Uterus (tissue), 3 donors: ENCODE measurements at regions not wholly inside any gene's neighbourhood (a gene's known extent, or its start where the extent isn't known, plus 50 kb on each side); places are given as distances from the start of the nearest gene placed in this dataset.
"Not testable (repeated sequence)": the region's sequence is repeated elsewhere in the genome, so short reads cannot be mapped to it uniquely, and the experiment has no call there.

Experiments
- DNase-seq, 2 donors: peaks; one replicate each; pipeline ENCODE4 v3.0.0-alpha.2; 2019 to 2020
- H3K27ac ChIP-seq, 2 donors: fragments of 200-600 bp; sonication (generic); 1 replicate in 1 of 2; 2 replicates in 1 of 2; pipeline ENCODE4 v1.5.1; 2016 to 2018
- H3K27me3 ChIP-seq, 2 donors: fragments of 200-600 bp; sonication (generic); one replicate each; pipeline ENCODE4 v1.5.1; 2018 to 2019; ENCODE audit warnings: control low read depth in 1 of 2
- H3K36me3 ChIP-seq, 2 donors: fragments of 200-600 bp; sonication (generic); one replicate each; pipeline ENCODE4 v1.5.1; 2019; ENCODE audit warnings: control low read depth in 1 of 2
- H3K4me1 ChIP-seq, 2 donors: fragments of 200-600 bp; sonication (generic); one replicate each; pipeline ENCODE4 v1.5.1; 2018 to 2019; ENCODE audit warnings: control low read depth in 1 of 2
- H3K4me3 ChIP-seq, 2 donors: fragments of 200-600 bp; sonication (generic); 1 replicate in 1 of 2; 2 replicates in 1 of 2; pipeline ENCODE4 v1.5.1; 2018 to 2019; ENCODE audit warnings: mild to moderate bottlenecking in 1 of 2
- H3K9me3 ChIP-seq, 2 donors: fragments of 200-600 bp; sonication (generic); one replicate each; pipeline ENCODE4 v1.5.1; 2019; ENCODE audit warnings: control low read depth in 1 of 2
- CTCF ChIP-seq, 4 experiments: fragments of 200-600 bp in 2 of 4; fragments of 450-650 bp in 2 of 4; sonication (generic) in 2 of 4; IDR thresholded peaks; one replicate each; pipeline ENCODE4 v1.5.1; 2016 to 2019; ENCODE audit warnings: antibody characterized with exemption in 4 of 4, mild to moderate bottlenecking in 2 of 4, moderate library complexity in 1 of 4
- POLR2A ChIP-seq, 2 donors: fragments of 450-650 bp; IDR thresholded peaks; one replicate each; pipeline ENCODE4 v1.6.1; 2016; ENCODE audit warnings: antibody characterized with exemption in 2 of 2, mild to moderate bottlenecking in 1 of 2, moderate library complexity in 1 of 2
- intact Hi-C: fragments of 100-400 bp; cut with DNase I; formaldehyde crosslinking; loops from one replicate; pipeline ENCODE4 v1.15.1; 2023; ENCODE audit warnings: low total_unique reads
- donor health status: DM: yes; HTN: yes; CAD: no.

DNA sequence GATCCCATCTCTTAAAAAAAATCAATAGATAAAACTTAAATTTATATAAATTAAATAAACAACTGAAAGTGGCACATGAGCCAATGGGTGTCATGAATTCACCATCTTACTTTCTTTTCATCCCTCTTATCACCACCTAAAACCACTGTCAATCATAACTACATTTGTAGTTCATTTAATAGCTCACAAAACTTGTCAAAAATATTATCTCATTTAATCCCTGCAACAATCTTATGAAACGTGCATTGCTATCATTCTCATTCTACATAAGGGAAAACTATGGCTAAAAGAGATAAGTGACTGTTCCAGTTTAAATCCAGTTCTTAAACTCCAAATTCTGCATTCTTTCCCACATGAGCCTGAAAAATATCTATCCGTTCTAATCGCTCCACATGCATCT lies 80.6 kb upstream of the BEND6 start:
- no peak for DNase-seq
- intact Hi-C loops, result no loop called here
- Histone ChIP-seq H3K4me1 (no peaks in the 10 kb centered on the region), H3K4me3 (no peak overlapping the region), H3K9me3 (no peaks in the 10 kb centered on the region), H3K27me3 (no peaks in the 10 kb centered on the region), H3K36me3 (no peaks in the 10 kb centered on the region), H3K27ac (no peak overlapping the region)
- TF ChIP-seq POLR2A (IDR thresholded peaks at IDR 0.05) (no peak), CTCF (IDR thresholded peaks at IDR 0.05) (no peak)

GRCh38 chr6:56870053-56870452 lies 84.9 kb upstream of the BEND6 start:
- intact Hi-C loops, H3K4me3 ChIP-seq, H3K27me3 ChIP-seq, DNase-seq, H3K9me3 ChIP-seq, H3K27ac ChIP-seq, H3K4me1 ChIP-seq, H3K36me3 ChIP-seq: not testable (repeated sequence)

GRCh38 chr6:56869346-56869745 lies 85.6 kb upstream of the BEND6 start:
- H3K36me3 ChIP-seq, result no peaks in the 10 kb centered on the region
- H3K4me3 ChIP-seq, result no peak overlapping the region
- no peaks in the 10 kb centered on the region for H3K9me3 ChIP-seq
- no peak for DNase-seq
- no peak overlapping the region for H3K27ac ChIP-seq
- H3K27me3 ChIP-seq, result no peaks in the 10 kb centered on the region
- no peaks in the 10 kb centered on the region for H3K4me1 ChIP-seq
- no peak for TF ChIP-seq POLR2A (IDR thresholded peaks at IDR 0.05)
- no peak for TF ChIP-seq CTCF (IDR thresholded peaks at IDR 0.05)
- intact Hi-C loops, result no loop called here

DNA sequence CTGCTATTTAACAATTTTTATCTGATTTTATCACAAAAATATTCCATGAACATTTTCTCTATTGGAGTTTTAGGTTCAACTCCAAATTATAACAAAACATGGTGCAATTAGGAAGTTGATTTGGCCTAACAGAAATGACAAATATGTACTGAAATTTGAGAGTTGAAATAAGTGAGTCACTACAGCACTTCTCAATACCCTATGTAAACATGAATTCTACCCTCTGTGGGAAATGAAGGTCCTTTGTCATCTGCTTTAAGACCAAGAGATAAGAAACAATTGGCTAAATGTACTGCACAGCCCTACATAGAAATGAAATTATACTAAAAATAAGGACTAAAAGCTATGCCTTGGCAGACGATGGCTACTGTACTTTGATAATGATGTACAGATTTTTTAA lies 86.2 kb upstream of the BEND6 start:
- Histone ChIP-seq H3K4me3 (no peak overlapping the region), H3K27me3 (no peaks in the 10 kb centered on the region), H3K36me3 (no peaks in the 10 kb centered on the region), H3K4me1 (no peaks in the 10 kb centered on the region), H3K9me3 (no peaks in the 10 kb centered on the region), H3K27ac (no peak overlapping the region)
- TF ChIP-seq CTCF (IDR thresholded peaks at IDR 0.05), result no peak
- TF ChIP-seq POLR2A (IDR thresholded peaks at IDR 0.05), result no peak
- intact Hi-C loops, result no loop called here
- DNase-seq, result no peak

DNA sequence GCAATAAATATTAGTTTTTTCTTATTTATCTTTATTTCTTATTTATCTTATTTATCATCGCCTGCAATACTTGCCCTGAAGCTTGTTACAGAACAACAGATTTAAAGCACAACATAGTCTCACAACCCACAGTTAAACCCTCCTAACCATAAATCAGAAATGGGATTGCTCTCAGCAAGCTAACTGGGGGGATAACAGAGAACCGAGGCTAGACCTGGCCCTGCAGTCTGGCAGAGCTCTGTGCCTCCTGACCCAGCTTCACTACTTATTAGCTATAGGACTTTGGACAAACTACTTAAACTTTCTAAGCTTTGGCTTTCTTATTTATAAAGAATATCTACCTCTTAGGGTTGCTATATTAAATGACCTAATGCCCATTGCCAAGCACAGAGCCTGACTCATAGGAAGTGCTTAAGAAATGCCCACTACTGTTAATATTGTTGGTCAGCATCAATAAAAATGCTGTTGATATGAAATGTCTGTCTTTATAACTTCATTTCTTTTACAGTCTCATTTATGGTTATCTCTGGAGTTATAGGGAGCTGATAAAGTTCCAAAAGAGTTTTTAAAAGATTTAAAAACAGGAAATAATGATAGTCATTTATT lies 87.9 kb upstream of the BEND6 start:
- H3K4me3 ChIP-seq, result no peak overlapping the region
- no peak for DNase-seq
- H3K27me3 ChIP-seq, result no peaks in the 10 kb centered on the region
- H3K4me1 ChIP-seq, result no peaks in the 10 kb centered on the region
- H3K36me3 ChIP-seq, result no peaks in the 10 kb centered on the region
- intact Hi-C loops, result no loop called here
- TF ChIP-seq CTCF (IDR thresholded peaks at IDR 0.05), result no peak
- no peak for TF ChIP-seq POLR2A (IDR thresholded peaks at IDR 0.05)
- no peaks in the 10 kb centered on the region for H3K9me3 ChIP-seq
- no peak overlapping the region for H3K27ac ChIP-seq
